HG02840 (cell line): ENCODE measurements at regions not wholly inside any gene's neighbourhood (a gene's known extent, or its start where the extent isn't known, plus 50 kb on each side); places are given as distances from the start of the nearest gene placed in this dataset.

Experiments used
- ATAC-seq: cut with Tn5 transposase; IDR thresholded peaks from one replicate; pipeline ENCODE4 v1.9.1; 2021; ENCODE audit warnings: mild to moderate bottlenecking, moderate library complexity, moderate number of reproducible peaks; ENCODE audit not compliant: unreplicated experiment, low FRiP score

DNA sequence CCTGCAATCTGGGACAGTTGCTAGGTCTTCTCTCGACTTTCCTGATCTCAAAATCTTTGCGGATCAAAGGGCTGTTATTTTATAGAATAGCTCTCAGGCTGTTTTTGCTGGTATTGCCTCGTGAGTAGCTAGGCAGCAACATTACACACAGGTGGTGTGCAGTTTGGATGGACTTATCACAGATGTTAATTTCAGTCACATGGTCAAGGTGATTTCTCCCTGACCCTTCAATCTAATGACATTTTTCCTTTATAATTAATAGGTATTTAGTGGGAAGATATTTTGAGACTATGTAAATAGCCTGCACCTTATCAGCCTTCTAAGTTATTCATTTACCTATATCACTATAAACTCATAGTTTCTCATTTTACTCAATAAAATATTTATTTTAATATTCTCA is 309.6 kb upstream of the PRKCQ start:
- no peak for ATAC-seq

DNA sequence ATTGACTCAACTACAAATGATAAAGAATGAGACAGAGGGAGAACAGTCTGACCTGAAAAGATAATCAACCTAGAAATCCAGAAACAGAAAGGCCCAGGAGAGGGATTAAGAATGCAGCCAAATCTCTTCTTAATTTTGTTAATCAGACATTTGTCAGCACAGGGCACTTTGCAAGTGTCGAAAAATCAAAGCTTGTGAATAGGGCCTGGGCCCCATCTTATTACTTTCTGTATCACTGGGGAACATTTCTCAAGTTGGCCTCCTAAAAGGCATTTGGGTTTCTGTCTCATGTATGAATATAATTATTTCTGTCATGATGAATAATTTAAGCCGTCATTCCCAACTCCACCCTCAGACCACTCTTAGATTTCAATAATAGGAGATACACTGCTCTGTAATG is 308.4 kb upstream of the PRKCQ start:
- ATAC-seq: no peak

DNA sequence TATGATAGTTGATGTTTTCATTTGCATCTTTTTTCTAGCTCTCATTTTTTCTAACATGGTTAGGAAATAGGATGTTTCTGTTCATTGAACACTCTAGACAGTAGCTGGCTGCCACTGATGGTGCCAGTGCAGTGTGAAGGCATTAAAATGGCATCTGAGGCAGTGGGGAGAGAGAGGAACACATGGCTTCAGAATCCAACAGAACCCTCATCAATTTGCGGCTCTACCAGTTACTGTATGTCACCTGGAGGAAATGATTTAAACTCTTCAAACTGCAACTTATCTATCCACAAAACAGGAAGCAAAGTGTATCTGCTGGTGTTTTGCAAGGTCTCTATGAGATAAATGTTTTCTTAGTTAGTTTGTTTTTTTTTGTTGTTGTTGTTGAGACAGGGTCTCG is 305.2 kb upstream of the PRKCQ start:
- no peak for ATAC-seq

DNA sequence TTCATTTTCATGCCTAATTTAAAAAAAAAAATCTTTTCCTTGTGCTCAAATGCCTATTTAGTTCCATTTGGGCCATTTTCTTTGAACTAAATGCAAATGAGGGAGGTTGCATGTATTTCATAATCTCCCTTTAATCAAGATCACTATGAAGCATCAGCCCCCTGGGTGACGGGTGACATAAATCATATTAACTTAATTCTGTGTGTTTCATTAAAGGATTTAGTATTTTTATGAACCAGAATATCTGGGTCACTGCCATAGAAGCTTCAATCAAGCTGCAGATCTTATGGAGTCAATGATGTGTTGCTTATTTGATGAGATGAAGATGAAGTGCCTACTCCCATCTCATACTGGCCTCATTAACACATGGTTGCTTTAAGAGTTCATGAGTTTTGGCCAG is 301.9 kb upstream of the PRKCQ start:
- no peak for ATAC-seq

DNA sequence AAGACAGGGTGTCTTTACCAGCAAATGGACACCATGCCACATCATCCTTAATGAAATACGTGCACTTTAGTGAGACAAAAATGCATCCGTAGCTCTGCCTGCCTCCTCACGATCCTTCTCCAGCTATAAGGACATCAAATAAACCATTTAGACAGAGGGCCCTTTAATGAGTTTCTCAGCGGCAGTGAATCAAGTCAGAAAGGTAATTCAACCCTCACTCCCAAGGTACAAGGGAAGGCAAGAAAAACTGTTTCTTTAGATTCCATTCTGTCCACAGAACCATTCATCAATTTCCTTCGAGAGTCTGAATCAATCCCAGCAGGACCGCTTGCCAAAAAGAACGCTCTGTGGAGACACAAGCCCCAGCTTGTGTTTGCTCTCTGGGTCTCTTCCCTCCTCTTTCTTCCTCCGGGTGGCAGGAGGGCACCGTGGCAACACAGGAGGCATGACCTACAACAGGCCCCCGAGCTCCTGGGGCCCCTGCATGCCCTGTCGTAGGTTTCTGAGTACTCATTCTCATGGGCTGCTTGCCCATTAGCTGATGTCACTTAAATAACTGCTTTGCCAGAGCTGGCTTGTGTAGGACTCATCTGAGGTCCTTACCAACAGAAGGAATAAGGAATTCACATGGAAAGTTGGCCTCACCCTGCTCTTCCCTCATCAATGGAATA is 297.8 kb upstream of the PRKCQ start:
- ATAC-seq: no peak

DNA sequence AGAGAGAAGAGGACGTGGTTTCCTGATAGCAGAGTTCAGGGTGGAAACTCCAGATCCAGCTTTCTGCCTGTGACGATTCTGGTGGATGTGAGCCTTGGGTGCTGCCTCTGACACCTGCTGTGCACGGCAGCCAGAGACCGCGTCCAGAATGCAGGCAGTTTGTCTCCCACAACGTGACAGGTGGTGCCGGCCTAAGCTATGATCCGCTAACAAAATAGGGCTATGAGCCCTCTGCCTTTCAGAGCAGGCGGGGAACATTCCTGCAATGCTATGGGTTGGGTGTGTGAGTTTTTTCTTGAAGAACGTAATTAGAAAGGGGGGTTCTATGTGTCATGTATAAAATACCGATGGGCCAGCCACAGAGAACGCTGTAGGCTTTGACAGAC is 297.3 kb upstream of the PRKCQ start:
- no peak for ATAC-seq

DNA sequence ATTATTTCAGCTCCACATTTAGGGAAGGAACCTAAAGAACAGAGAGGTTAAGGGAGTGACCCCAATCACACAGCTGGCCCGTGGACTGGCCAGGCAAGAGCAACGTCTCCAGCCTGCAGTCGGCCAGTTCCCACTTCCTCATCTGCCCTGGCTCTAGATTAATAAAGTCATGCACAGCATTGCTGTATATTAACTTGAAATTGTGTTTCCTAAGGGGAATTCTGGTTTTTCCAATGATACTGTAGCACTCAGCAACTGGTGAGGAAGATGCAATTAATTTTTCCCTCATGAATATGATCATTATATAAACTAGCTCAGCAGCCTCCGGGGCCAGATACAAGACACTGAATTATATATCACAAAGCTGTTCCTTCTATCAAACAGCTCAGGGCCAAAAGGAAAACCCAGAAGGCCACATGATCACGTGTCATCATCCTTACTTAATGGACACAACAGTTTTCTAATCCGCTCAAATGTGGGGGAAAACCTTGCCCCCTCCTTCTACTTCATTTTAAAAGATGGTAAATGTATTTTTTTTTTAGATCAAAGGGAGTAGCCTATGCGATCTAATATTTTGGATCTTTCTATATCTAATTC is 295.3 kb upstream of the PRKCQ start:
- ATAC-seq: no peak

DNA sequence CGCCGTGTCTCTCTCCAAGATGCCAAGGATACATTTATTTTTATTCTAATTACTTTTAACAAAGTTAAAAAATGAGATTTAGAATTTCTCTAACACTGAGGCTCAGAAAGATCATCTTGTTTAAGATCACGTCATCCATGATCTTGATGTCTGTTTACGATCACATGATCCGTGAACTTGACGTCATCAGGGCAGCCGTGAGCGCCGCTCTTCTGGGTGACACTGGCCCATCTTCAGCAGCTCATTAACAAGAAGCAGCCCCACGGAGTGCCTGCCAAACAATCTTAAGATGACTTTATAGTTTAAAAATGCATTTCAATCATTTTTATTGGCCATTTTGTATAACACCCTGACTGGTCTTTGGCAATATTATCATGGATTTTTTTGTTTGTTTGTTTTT is 291.1 kb upstream of the PRKCQ start:
- no peak for ATAC-seq

DNA sequence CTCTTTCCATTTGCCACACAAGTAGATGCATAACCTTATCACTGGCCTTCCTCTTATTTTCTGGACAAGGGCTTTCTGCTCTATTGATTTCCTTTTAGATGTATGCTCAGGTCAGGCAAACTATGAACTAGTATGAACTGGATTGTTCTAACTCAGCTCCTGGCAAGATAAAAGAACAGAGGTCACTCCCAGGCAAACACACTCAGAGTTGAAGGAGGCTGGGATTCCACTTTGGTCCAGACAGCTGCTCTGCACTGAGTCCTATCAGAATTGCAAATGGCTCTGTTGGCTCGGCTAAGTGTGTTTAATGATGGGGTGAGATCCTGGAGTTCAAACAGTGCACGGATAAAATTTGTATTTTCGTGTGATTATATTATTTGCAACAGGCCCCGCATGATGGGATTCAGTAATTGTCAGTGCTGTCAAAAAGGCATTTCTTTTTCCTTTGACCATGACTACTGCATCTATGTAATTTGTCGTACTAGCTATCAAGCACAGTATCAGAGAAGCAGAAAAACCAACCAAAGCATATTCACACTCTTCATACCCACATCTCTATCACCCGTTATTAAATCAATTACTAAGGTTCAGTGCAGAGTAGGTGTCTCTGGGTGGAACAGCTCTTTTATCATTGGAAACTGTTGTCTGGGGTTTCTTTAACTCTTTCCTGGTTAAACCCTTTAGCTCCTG is 288.1 kb upstream of the PRKCQ start:
- no peak for ATAC-seq

DNA sequence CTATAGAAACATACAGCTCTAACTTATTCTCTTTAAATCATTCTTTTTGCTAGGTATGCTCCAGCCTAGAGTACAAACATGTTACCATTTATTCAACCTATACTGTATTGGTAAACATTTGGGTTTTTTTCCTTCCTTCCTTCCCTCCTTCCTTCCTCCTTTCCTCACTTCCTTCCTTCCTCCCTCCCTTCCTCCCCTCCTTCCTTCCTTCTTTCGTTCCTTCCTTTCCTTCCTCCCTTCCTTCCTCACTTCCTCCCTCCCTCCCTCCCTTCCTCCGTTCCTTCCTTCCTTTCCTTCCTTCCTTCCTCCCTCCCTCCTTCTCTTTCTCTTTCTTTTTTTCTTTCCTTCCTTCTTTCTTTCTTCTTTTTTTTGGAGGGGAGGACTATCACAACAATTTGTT is 286.7 kb upstream of the PRKCQ start:
- no peak for ATAC-seq

DNA sequence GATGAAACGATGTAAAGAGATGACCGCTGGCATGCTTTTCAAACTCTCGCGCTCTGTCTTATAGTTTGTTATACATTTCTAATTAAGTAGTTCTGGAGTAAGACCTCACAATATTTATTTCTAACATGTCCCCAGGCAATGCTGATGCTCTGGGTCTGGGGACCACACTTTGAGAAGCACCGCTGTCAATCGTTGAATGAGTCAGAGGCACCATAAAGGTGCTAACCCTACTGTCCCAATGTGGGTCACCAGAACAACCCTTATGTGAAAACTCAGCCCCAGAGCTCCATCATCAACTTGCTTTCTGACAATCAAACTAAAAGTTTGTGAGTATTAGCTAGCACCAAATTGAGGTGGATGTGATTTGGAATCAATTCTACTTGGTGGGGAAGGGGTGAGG is 284.1 kb upstream of the PRKCQ start:
- no peak for ATAC-seq

DNA sequence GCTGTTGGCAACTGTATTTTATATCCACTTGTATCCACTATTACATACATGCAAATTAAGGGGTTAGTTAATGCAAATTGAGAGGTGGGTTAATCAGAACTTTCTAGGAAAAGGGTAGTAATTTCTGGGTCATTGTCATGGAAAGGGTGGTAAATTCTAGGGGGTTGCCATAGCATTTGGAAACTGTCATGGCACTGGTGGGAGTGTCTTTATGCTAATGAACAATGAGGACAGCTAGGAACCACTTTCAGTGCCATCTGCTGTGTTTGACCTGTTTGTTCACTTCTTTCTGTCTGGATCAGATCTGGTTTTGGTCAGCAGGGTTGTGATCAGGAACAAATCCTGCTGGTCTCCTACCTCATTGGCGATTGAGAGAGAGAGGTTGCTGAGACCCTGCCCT is 283.3 kb upstream of the PRKCQ start:
- no peak for ATAC-seq

DNA sequence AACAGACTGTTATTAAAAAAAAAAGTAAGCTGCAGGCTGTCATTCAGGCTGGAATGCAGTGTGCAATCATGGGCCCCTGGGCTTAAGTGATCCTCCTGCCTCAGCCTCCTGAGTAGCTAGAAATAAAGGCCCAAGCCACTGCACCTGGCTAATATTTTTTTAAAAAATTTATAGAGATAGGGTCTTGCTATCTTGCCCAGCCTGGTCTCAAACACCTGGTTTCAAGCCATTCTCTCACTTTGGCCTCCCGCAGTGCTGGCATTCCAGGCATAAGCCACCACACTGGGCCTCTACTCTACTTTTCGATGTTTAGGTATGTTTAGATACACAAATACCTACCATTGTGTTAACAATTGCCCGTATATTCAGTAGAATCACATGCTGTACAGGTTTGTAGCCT is 270.4 kb upstream of the PRKCQ start:
- no peak for ATAC-seq

DNA sequence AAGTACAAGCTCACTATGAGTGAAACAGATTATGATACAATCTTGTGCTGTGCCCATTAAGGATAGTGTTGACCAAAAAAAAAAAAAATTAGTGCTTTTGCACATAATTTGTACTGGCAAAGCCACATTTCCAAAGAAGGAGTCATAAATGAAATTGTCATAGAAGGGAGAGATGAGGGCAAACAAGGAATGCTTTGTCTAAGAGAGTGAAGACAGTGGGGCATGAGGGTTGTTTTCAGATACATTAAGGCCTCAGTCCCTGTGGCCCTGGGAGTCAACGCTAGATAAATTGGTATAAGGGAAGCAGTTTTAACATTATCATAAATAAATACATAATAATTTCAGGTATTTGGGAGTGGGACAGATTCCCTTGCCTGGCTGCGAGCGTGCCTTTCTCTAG is 267.5 kb upstream of the PRKCQ start:
- no peak for ATAC-seq

DNA sequence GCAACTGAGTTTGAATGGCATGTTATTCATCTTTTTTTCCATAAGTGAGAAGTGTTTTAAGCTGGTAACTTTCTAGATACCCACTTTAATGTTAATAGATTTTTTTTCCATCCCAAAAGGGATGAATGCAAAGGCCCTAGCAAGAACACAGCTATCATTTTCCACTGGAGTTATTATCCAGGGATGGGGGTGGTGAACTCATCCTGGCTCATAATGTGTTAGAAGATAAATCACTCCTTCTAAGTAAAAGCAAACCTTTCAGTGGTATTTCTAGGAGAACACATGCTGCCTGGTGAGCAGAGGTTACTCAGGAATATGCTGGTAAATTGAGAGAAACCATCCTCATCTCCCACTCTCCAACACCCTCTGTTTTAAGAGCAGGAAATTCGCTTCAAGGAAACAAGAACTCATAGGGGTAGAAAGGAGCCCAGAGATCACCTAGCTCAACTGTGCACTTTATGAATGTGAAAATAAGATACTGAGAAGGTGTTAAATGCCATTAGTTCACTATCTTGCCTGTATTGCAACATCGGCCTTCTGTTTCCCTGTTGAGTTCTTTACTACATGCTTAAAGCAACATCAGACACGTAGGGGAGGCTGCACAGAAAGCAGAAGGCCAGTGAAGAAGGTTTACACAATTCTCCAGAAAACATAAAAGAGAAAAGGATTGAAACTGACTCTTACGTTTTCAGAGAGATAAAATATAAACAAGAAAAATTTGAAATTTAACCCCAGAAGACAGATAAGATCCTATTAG is 264.0 kb upstream of the PRKCQ start:
- no peak for ATAC-seq

DNA sequence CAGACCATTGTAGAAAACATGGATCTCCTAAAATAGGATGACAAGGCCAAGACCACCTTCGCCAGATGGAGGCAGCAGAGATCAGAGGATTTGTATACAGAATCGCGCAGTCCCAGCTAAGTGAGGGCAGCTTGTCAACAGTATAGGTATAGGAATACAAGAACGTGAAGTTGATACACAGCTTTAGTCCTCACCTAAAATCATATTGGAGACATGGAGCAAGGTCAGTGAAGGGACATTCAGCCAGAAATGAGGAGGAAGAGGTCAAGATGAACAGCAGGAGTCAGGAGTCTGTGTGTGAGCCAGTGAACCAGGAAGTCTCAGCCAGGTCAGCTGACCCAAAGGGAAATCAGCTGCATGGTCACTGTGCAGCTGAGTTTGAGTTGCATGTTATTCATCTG is 263.4 kb upstream of the PRKCQ start:
- no peak for ATAC-seq

DNA sequence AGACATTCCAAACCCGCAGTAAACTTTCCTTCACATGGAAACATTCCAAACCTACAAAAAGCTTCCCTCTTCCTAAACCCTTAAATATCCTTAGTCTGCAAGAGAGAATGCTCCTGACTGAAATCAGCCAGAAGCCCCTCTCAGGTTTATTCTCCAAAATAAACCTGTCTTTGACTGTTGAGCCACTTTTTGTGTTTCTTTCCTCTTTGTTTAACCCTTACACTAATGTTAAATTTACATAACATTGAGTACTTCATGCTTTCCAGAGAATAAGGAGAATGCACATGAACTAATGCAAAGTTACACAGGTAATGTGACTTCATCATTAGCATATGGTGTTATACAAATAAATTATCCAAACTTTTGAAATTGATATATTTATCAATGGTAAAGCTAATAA is 262.6 kb upstream of the PRKCQ start:
- ATAC-seq: no peak

DNA sequence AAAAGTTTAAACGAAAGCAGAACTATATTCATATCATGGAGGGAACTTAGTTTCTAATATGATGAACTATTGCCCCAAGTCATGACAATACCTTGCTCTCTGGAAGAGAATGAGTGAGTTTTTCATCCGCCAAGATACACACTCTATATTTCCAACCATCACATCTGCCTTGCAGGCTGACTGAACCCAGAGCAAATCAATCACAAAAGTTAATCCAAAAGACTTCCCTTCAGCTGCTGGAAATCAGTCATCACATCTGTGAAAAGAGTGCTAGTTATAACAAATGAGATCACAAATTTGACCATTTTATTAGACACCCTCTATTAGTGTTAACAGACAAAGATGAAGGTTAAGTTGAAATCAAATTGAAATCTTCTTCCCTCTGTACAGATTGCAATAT is 261.7 kb upstream of the PRKCQ start:
- no peak for ATAC-seq

DNA sequence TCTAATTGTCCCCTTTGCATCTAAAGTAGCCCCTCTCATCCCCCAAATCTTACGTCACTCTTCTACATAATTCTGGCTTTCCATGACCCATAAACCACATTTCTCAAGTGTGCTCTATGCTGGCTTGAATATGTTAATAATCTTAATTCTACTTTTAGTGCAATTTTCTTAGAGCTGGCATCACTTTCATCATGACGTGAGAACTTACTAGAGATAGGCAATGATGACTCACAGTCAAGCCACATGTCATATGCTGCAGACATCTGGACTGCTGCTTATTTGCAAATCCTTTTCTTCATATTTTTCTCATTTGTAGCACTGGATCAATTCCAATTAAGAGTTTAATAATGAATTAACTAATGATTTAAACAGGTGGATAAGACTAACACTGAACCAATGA is 260.7 kb upstream of the PRKCQ start:
- ATAC-seq: no peak

DNA sequence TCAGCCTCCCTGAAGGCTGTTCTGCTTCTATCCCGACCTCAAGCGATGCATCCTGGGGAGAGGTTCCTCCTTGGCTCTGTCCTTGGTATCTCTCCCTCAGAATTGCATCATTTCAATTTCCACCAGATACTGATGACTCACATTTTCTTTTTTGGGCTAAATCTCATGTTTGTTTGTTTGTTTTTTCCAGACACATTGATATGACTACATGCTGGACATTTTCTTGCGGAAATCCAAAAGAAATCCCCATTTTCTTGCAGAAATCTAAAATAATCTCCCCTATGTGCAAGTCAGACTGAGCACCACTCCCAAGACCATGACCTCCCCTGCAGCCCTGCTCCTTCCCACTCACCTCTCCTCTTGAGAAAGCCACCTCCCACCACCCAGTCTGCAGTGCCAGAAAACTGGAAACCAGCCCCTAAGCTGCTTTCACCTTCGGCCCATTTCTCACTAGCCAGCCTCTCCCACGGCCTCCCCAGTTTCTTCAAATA is 260.2 kb upstream of the PRKCQ start:
- no peak for ATAC-seq

DNA sequence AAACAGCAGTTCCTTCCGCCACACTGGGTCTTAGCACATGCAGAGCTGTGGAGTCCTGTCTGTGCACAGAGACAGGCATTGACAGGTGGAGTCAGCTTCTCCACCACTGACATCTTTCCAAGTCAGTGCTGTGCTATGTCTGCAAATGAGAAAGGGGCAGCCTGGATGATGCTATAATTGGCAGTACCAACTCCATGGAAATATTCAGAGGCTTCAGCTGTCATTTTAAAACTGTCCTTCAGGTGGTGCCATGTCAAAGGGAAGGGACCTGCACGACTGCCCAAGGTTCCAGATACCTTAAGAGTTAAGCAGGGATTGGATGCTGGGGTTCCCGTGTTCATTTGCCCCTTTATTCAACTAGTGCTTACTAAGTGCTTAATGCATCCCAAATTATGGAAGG is 258.0 kb upstream of the PRKCQ start:
- ATAC-seq: no peak
